RCC 7860 (cell line): ENCODE measurements at regions not wholly inside any gene's neighbourhood (a gene's known extent, or its start where the extent isn't known, plus 50 kb on each side); places are given as distances from the start of the nearest gene placed in this dataset.

Source experiments
- DNase-seq: peaks from one replicate; pipeline ENCODE4 v3.0.0-alpha.2; 2015; ENCODE audit warnings: low spot score
- FAIRE-seq: peaks from 2 replicates; lab custom pipeline; 2012; peaks lifted over from hg19 to GRCh38; lab: Jason Lieb, UNC

DNA sequence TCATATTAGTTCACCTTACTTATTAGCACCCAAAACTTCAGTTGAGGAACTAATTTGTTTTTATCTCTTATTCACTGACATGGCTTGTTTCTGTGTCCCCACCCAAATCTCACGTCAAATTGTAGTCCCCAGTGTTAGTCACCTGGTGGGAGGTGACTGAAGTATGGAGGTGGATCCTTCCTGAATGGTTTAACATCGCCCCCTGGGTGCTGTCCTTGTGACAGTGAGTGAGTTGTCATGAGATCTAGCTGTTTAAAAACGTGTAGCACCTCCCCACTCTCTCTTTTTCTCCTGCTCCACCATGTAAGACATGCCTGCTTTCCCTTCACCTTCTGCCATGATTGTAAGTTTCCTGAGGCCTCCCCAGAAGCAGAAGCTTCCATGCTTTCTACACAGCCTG lies 75.0 kb upstream of the HECTD2 start:
- DNase-seq (no peak), FAIRE-seq (no peak)

DNA sequence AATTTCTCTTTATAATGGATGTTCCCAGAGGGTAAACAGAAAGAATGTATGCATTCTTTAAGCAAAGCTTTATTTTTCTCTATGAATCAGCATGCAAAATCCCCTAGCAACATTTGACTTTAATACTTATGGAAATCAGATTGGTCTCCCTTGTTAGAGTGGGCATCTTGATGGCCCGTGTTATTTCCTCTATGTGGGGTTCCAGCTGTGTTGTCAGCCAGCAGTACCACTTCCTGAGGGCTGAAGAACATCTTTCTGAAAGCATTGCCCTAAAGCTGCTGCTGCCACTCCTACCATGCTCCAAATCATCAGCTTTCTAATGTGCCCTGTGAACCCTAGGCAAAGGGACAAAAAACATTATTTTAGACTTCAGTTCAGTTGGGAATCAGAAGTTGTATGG lies 70.4 kb upstream of the HECTD2 start:
- no peak for DNase-seq

DNA sequence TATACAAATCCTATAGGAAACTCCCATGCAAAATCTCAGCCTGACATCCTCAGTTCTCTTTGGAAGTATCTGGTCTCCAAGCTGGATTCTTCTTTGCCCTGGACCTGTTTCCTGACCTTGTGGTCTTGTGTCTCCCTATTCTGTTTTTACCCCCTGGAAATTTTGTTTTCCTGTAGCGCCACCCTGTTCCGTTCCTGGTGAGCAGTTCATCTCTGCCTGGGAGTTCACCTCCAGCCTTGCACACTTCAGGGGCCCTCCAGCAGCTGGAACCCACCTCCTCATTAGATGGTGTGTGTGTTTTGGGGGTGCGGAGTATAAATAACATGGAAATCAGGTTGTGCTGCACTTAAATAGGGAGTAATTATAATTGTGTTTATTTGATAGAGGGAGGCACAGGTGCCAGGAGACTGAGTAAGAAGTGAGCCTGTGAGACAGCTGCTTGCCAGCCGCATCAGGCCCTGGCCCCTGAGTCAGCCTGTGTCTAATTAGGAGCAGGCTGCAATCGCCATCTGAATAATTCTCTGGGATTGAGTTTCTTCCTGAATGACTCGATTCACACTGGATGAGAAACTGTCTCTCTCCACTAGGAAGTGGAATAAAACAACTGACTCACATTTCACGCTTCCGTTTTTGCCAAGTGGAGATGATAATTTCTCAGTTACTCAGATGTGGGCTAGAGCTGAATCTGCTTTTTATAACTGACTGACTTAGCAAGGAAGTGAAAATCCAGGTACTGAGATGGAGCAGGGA lies 69.4 kb upstream of the HECTD2 start:
- DNase-seq (peak; percentile 79), FAIRE-seq (peak; percentile 51)

More for the DNA sequence above, 70.4 kb upstream of the HECTD2 start:
- FAIRE-seq = no peak

DNA sequence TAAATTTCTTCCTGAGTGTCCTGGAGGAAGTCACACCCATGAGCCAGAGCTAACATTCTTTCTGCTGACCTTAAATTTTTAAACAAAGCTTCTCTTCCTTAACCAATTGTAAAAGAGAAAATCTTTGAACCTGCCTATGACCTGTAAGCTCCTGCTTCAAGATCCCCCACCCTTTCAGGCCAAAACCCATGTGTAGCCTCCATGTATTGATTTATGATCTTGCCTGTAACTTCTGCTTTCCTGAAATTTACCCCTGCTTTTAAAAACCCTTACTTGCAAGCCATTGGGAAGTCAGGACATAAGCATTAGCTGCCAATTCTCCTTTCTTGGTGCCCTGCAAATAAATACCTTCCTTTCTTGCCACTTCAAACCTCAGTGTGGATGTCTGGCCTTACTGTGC lies 68.5 kb upstream of the HECTD2 start:
- DNase-seq = no peak

DNA sequence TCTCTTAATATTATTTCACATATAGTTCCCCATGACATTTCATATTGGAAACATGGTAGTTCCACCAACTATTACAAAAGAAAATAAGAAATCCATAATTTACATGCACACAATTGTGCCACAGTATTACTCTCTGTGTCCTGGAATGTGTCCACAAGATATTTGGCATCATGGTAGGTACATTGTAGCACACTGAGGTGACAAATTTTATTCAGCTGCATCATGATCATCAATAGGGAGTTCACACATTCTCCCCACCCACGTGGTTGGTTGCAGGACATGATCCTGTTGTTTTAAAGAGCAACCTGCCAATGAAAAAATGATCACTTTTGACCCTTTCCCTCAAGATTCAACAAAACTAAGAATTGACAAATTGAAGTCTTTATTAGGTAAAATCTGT lies 67.1 kb upstream of the HECTD2 start:
- DNase-seq (no peak), FAIRE-seq (no peak)

More for the DNA sequence above, 68.5 kb upstream of the HECTD2 start:
- FAIRE-seq = no peak

DNA sequence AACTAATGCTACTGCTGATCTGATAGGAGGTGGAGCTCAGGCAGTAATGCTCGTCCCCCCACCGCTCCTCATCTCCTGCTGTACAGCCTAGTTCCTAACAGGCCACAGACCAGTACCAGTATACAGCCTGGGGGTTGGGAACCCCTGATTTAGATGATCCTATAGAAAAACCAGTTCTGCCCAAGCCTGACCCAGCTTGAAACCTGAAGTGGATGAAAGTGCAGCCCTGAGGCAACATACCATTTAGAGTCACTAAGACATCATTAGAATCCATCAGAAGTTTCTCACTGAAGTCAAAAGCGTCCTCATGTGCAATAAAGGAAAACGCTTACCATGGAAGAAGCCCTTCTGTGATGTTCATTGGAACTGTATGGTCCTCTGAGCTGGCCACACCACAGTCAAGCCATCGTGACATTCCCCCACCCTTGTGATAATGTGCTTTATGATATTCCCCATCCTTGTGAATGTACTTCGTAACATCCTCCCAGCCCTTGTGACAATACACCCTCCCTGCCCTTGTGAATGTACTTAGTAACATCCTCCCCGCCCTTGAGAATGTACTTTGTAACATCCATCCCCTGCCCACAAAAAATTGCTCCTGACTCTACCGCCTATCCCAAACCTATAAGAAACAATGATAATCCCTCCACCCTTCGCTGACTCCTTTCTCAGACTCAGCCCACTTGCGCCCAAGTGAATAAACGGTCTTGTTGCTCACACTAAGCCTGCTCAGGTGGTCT lies 65.9 kb upstream of the HECTD2 start:
- FAIRE-seq (no peak), DNase-seq (no peak)

DNA sequence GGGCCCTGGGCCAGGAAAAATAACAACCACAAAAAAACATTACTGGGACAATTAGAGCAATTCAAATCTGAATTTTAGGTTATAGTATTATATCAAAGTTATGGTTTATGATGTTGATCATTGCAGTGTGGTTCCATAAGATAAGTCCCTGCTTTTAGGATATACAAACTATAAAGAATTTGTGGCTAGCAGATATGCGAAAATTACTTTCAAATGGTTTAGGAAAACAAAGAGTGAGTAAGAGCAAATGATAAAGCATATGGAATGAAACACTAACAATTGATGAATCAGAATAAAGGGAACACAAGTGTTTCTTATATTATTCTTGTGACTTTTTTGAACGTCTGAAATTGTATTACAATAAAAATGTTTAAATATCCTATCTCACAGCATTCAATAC lies 64.4 kb upstream of the HECTD2 start:
- DNase-seq (no peak), FAIRE-seq (no peak)

DNA sequence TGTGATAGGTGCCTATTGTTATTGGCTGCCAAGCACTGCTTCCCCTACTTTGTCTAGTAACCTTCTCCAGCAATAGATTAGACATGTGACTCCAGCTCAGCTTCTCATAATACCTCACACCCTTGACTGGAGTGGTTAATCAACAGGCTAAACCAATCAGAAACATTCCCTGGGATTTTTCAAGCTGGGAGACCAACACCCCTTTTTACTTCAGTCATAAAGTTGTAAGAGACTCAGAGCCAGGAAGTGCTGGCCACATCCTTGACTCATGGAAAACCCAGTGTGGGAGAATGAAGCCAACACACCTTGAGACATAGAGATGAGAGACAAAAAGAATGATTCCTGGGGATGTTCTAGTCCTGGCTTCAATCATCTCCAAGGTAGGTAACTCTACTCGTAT lies 62.6 kb upstream of the HECTD2 start:
- FAIRE-seq = no peak
- peak; percentile 21 for DNase-seq

DNA sequence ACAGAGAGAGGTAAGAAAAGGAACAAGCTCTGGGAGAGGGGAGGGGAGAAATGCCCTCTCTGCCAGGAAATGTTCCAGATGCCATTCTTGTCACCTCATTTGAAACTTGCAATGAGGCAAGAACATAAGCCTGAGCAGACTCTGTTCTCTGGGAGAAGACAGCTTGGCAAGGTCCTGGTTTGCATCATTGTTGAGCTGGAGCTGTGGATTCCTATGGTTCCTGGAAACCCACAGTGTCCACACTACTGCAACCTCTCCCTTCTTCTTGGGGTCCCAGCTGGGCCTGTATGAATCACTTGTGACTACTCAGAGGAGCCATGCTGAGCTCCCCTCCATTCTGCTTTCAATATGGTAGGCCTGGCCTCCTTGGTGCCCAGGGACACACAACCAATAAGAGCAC lies 60.8 kb upstream of the HECTD2 start:
- no peak for FAIRE-seq
- DNase-seq = peak; percentile 78

DNA sequence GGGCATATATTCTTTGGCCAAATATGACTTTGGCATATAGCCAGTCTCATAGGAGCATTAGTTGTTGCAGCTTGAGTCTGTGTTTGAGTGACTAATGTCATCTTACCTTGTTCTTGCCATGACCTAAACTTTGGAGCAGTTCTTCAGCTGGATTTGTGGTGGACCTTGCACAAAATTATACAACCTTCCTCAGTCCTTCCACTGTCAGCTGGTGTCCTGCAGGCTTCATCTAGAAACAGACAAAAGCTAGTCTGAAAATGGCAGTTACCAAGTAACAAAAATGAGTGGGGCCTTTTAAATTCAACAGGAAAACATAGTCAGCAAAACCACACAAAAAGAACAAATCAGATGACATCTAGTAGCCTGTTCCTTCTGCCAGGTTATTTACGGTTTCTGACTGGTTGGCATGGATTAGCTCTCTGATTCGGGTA lies 59.5 kb upstream of the HECTD2 start:
- peak; percentile 40 for DNase-seq
- FAIRE-seq = no peak

DNA sequence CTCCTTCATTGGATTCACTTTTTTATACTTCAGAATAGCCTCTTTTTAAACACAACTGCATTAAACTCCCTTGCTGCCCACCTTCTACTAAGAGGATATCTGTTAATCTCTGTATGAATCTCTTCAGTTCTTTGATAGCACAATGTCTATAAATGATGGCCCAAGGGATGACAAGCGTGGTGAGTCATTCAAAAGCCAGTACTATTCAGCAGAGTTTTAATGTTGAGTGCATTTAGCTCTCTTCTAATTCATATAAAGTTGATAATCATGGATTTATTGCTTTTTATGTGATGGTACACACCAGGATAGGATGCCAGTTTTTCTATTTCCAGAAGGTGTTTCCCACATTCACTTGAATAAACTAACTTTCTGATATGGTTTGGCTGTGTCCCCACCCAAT lies 57.4 kb upstream of the HECTD2 start:
- FAIRE-seq (no peak), DNase-seq (no peak)

DNA sequence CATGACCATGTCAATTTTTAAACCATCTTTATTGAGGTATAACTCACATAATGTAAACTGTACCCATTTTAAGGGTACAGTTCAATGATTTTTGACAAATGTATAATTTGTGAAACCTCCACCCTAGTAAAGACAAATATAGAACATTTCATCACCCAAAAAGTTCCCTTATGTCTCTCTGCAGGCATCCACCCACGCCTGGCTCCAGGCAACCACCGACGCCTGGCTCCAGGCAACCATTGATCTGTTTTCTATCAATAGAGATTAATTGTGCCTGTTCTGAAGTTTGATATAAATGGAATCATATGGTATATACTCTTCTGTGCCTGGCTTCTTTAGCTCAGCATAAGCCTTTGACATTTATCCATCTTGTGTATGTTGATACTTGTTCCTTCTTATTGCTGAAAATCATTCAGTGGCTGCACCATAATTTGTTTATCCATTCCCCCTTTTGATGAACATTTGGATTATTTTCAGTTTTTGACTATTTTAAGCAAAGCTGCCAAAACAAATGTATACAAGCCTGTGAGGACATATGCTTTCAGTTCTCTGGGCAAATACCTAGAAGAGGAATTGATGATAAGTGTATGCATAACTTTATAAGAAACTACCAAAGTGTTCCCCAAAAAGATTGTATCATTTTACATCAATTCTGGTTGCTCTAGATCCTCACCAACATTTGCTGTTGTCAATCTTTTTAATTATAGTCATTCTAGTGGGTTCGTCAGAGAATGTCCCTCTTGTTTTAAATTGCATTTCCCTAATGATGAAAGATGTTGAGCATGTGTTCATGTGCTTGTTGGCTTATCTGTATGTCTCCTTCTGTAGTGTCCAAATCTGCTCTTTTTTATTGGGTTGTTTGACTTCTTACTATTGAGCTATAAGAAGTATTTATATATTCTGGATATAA lies 55.7 kb upstream of the HECTD2 start:
- FAIRE-seq (no peak), DNase-seq (no peak)

DNA sequence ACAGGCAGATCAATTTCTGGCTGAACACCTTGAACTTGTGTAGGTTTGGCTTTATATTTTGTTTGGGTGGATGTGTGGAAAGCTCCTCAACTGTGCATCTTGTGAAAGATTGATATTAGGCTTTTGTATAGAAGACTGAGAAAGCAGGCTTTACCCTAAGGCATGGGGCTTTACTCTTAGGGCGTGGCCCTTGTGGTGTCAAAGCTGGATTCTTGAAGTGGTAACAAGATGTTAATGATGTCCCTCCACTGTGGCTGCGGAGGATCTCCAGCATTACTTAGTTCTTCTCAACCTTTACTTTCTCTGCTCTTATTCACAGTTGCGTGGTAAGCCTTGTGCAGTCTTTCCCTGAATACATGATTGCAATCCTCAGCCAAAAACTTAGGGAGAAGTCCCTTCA lies 54.1 kb upstream of the HECTD2 start:
- FAIRE-seq = no peak
- DNase-seq = no peak

DNA sequence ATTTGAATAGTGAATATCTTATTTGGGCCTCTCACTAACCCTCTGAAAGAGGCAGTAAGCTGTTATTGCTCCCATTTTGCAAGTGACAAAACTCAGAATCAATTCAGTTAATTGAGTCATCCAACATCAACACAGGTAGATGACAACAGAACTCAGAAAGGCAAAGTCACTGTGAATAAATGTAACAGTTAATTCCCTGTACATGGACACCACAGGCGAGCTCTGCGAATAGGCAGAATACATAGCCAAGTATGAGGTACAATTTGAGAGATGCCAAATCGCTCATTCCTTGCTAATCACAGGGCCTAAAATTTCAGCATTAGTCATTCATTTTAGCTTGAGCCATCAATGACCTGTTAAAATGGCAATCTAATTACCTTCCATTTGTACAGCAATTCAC lies 52.6 kb upstream of the HECTD2 start:
- FAIRE-seq (no peak), DNase-seq (no peak)
